Calu3 (cell line): ENCODE measurements at regions not wholly inside any gene's neighbourhood (a gene's known extent, or its start where the extent isn't known, plus 50 kb on each side); places are given as distances from the start of the nearest gene placed in this dataset.

Experiments used
- BruUV-seq: library from RNA; stranded (reverse); fragments of 400-500 nt; replicated peaks from 2 replicates; lab custom pipeline; 2021; lab: Mats Ljungman, UMichigan
- CTCF ChIA-PET: fragments of 300-600 bp; sonication (Branson Sonifier 250); formaldehyde crosslinking; loops from one replicate; lab custom pipeline; 2022; ENCODE audit warnings: antibody characterized with exemption; lab: Charles Lee
- DNase-seq: peaks from one replicate; pipeline ENCODE4 v3.0.0; 2022
- H3K27ac Mint-ChIP-seq: one replicate; pipeline ENCODE4 v1.8.0; 2022; ENCODE audit warnings: mixed read lengths; ENCODE audit not compliant: unreplicated experiment
- H3K27me3 Mint-ChIP-seq: one replicate; pipeline ENCODE4 v1.8.0; 2022; ENCODE audit warnings: mixed read lengths; ENCODE audit not compliant: unreplicated experiment
- H3K36me3 Mint-ChIP-seq: one replicate; pipeline ENCODE4 v1.8.0; 2022; ENCODE audit warnings: mild to moderate bottlenecking, moderate library complexity, mixed read lengths; ENCODE audit not compliant: insufficient read depth, unreplicated experiment
- H3K4me1 Mint-ChIP-seq: one replicate; pipeline ENCODE4 v1.8.0; 2022; ENCODE audit warnings: mild to moderate bottlenecking, low read depth, mixed read lengths; ENCODE audit not compliant: unreplicated experiment
- H3K4me3 Mint-ChIP-seq: one replicate; pipeline ENCODE4 v1.8.0; 2022; ENCODE audit warnings: mild to moderate bottlenecking, low read depth, moderate library complexity, mixed read lengths; ENCODE audit not compliant: unreplicated experiment
- H3K9me3 Mint-ChIP-seq: one replicate; pipeline ENCODE4 v1.8.0; 2022; ENCODE audit warnings: low read depth, mixed read lengths; ENCODE audit not compliant: unreplicated experiment
- CTCF ChIP-seq: fragments of 200-600 bp; IDR thresholded peaks from one replicate; pipeline ENCODE4 v1.8.0; 2022; ENCODE audit warnings: antibody characterized with exemption; ENCODE audit not compliant: unreplicated experiment
- intact Hi-C: fragments of 100-400 bp; cut with micrococcal nuclease; formaldehyde crosslinking; loops from one replicate; pipeline ENCODE4 v1.10.0; 2022; ENCODE audit not compliant: unreplicated experiment

- intact Hi-C loops: no loop called here
- Mint-ChIP-seq H3K27me3 (no peaks in the 10 kb centered on the region), H3K4me3 (no peak overlapping the region), H3K9me3 (no peaks in the 10 kb centered on the region), H3K27ac (no peak overlapping the region), H3K4me1 (peaks cover 49% of the 10 kb centered on the region), H3K36me3 (no peaks in the 10 kb centered on the region)
- TF ChIP-seq CTCF: no peak
- BruUV-seq: no TSS peak
- CTCF ChIA-PET: no interaction called here
- DNase-seq: no peak
Observed at GRCh38 chr5:96257904-96258303, 175.1 kb downstream of the PCSK1 start.

- no peak for DNase-seq
- TF ChIP-seq CTCF: no peak
- peaks cover 49% of the 10 kb centered on the region for H3K4me1 Mint-ChIP-seq
- H3K9me3 Mint-ChIP-seq: no peaks in the 10 kb centered on the region
- BruUV-seq: no TSS peak
- no peaks in the 10 kb centered on the region for H3K27me3 Mint-ChIP-seq
- no peak overlapping the region for H3K27ac Mint-ChIP-seq
- CTCF ChIA-PET: no interaction called here
- no peaks in the 10 kb centered on the region for H3K36me3 Mint-ChIP-seq
- no peak overlapping the region for H3K4me3 Mint-ChIP-seq
- intact Hi-C loops: no loop called here
Observed at GRCh38 chr5:96256795-96257470, 176.1 kb downstream of the PCSK1 start.

- intact Hi-C loops: loop anchor here (1.0 to 2.0 kb wide), 3 partner anchors 82 to 292 kb away; no protein-coding TSS in a partner anchor
- Mint-ChIP-seq H3K27me3 (no peaks in the 10 kb centered on the region), H3K4me3 (no peak overlapping the region), H3K9me3 (no peaks in the 10 kb centered on the region), H3K27ac (peak overlapping the region; percentile 65), H3K4me1 (peaks cover 47% of the 10 kb centered on the region), H3K36me3 (no peaks in the 10 kb centered on the region)
- CTCF ChIA-PET: interaction anchor here (0.6 to 1.5 kb wide), 7 partner anchors 15 to 293 kb away, joined by 3 to 4 read pairs (median 3); no protein-coding TSS in a partner anchor
- no peak for TF ChIP-seq CTCF
- DNase-seq: peak; percentile 67
- BruUV-seq: no TSS peak
Observed at GRCh38 chr5:96254980-96255691, 177.9 kb downstream of the PCSK1 start.

GRCh38 chr5:96253140-96253539 is 179.9 kb downstream of the PCSK1 start:
- Mint-ChIP-seq H3K27me3 (no peaks in the 10 kb centered on the region), H3K36me3 (no peaks in the 10 kb centered on the region), H3K4me3 (no peak overlapping the region), H3K9me3 (no peaks in the 10 kb centered on the region), H3K4me1 (peaks cover 29% of the 10 kb centered on the region), H3K27ac (no peak overlapping the region)
- CTCF ChIA-PET: no interaction called here
- no peak for DNase-seq
- no peak for TF ChIP-seq CTCF
- no TSS peak for BruUV-seq
- intact Hi-C loops: no loop called here
